OCI-LY3 (cell line): ENCODE measurements at regions not wholly inside any gene's neighbourhood (a gene's known extent, or its start where the extent isn't known, plus 50 kb on each side); places are given as distances from the start of the nearest gene placed in this dataset.

Experiments
- H2AFZ ChIP-seq: fragments of 200-600, 300-600 bp; shearing (Covaris generic); 2 replicates; pipeline ENCODE4 v1.6.0; 2014; ENCODE audit warnings: antibody characterized with exemption, low read depth, low read length
- H3K27ac ChIP-seq: fragments of 200-600, 300-600 bp; sonication (generic); 2 replicates; pipeline ENCODE4 v1.5.1; 2014; ENCODE audit warnings: mild to moderate bottlenecking, low read length, moderate library complexity, mixed read lengths
- H3K27me3 ChIP-seq: fragments of 200-600, 300-600 bp; sonication (generic); 2 replicates; pipeline ENCODE4 v1.6.1; 2014; ENCODE audit warnings: low read depth, low read length, mixed read lengths
- H3K36me3 ChIP-seq: fragments of 200-600, 300-600 bp; sonication (generic); replicated peaks from 2 replicates; pipeline ENCODE3; 2014; ENCODE audit warnings: low read depth, low read length, mixed read lengths
- H3K4me1 ChIP-seq: fragments of 300-600, 200-600 bp; sonication (generic); 2 replicates; pipeline ENCODE4 v1.6.1; 2014; ENCODE audit warnings: low read length, mixed read lengths
- H3K4me2 ChIP-seq: fragments of 200-600, 300-600 bp; sonication (generic); 2 replicates; pipeline ENCODE4 v1.6.1; 2014; ENCODE audit warnings: low read length, mixed read lengths
- H3K4me3 ChIP-seq: fragments of 300-600, 200-600 bp; sonication (generic); 2 replicates; pipeline ENCODE4 v1.5.1; 2014; ENCODE audit warnings: antibody characterized with exemption, mild to moderate bottlenecking, low read length, moderate library complexity
- H3K79me2 ChIP-seq: fragments of 300-600, 200-600 bp; shearing (Covaris generic); 2 replicates; pipeline ENCODE4 v1.6.1; 2014; ENCODE audit warnings: mild to moderate bottlenecking, low read length, mixed read lengths
- H3K9ac ChIP-seq: fragments of 300-600, 200-600 bp; shearing (Covaris generic); 2 replicates; pipeline ENCODE4 v1.6.0; 2014; ENCODE audit warnings: mild to moderate bottlenecking, low read length, moderate library complexity
- H3K9me3 ChIP-seq: fragments of 200-600, 300-600 bp; shearing (Covaris generic); 2 replicates; pipeline ENCODE4 v1.6.1; 2014; ENCODE audit warnings: low read length, mixed read lengths; ENCODE audit not compliant: insufficient read depth
- H4K20me1 ChIP-seq: fragments of 200-600, 300-600 bp; sonication (generic); 2 replicates; pipeline ENCODE4 v1.6.1; 2016; ENCODE audit warnings: low read length, mixed read lengths; ENCODE audit not compliant: insufficient read depth
- CTCF ChIP-seq: fragments of 200-600, 300-600 bp; sonication (generic); IDR thresholded peaks from 2 replicates; pipeline ENCODE4 v1.5.1; 2014; ENCODE audit warnings: antibody characterized with exemption, low read length, low read depth
- EZH2phosphoT487 ChIP-seq: fragments of 200-600 bp; shearing (Covaris generic); IDR thresholded peaks from 2 replicates; pipeline ENCODE4 v1.6.1; 2018; ENCODE audit warnings: antibody characterized with exemption, mixed run types, low read depth

GRCh38 chr14:89058697-89059096 is 234.2 kb downstream of the TTC8 start:
- Histone ChIP-seq H3K27ac (no peak overlapping the region), H3K79me2 (no peaks in the 10 kb centered on the region)
- TF ChIP-seq CTCF (no peak), EZH2phosphoT487 (no peak)

GRCh38 chr14:89060191-89060590 is 235.7 kb downstream of the TTC8 start:
- no peak for TF ChIP-seq CTCF
- TF ChIP-seq EZH2phosphoT487, result no peak
- Histone ChIP-seq H3K9me3 (no peaks in the 10 kb centered on the region), H3K36me3 (no peaks in the 10 kb centered on the region), H4K20me1 (no peaks in the 10 kb centered on the region), H3K4me3 (no peak overlapping the region), H3K4me2 (no peak overlapping the region), H3K4me1 (no peaks in the 10 kb centered on the region), H3K79me2 (no peaks in the 10 kb centered on the region), H3K9ac (no peak overlapping the region), H2AFZ (no peak overlapping the region), H3K27me3 (0 out of 2 replicates have a peak, but pooled peaks cover 4% of the 10 kb centered on the region), H3K27ac (no peak overlapping the region)

More at GRCh38 chr14:89058697-89059096, 234.2 kb downstream of the TTC8 start:
- Histone ChIP-seq H3K9ac (no peak overlapping the region), H3K4me1 (no peaks in the 10 kb centered on the region), H2AFZ (no peak overlapping the region), H3K27me3 (0 out of 2 replicates have a peak, but pooled peaks cover 4% of the 10 kb centered on the region), H3K4me2 (no peak overlapping the region), H4K20me1 (no peaks in the 10 kb centered on the region), H3K9me3 (no peaks in the 10 kb centered on the region), H3K36me3 (no peaks in the 10 kb centered on the region), H3K4me3 (no peak overlapping the region)

- Histone ChIP-seq H3K27ac (no peak overlapping the region), H2AFZ (no peak overlapping the region), H4K20me1 (no peaks in the 10 kb centered on the region), H3K9me3 (no peaks in the 10 kb centered on the region), H3K4me1 (no peaks in the 10 kb centered on the region), H3K79me2 (no peaks in the 10 kb centered on the region), H3K4me2 (no peak overlapping the region), H3K4me3 (no peak overlapping the region), H3K36me3 (no peaks in the 10 kb centered on the region), H3K9ac (no peak overlapping the region), H3K27me3 (0 out of 2 replicates have a peak, but pooled peaks cover 4% of the 10 kb centered on the region)
- no peak for TF ChIP-seq CTCF
Observed at GRCh38 chr14:89061696-89062095, 237.2 kb downstream of the TTC8 start.

- no peaks in the 10 kb centered on the region for H3K79me2 ChIP-seq
- H3K9ac ChIP-seq, result no peak overlapping the region
- no peaks in the 10 kb centered on the region for H3K9me3 ChIP-seq
- H3K4me3 ChIP-seq, result no peak overlapping the region
- no peak overlapping the region for H3K4me2 ChIP-seq
- no peaks in the 10 kb centered on the region for H3K36me3 ChIP-seq
- TF ChIP-seq EZH2phosphoT487, result no peak
- TF ChIP-seq CTCF, result no peak
- no peak overlapping the region for H2AFZ ChIP-seq
- no peaks in the 10 kb centered on the region for H3K4me1 ChIP-seq
- H4K20me1 ChIP-seq, result no peaks in the 10 kb centered on the region
- H3K27me3 ChIP-seq, result 0 out of 2 replicates have a peak, but pooled peaks cover 6% of the 10 kb centered on the region
- H3K27ac ChIP-seq, result no peak overlapping the region
Observed at GRCh38 chr14:89065879-89066278, 241.4 kb downstream of the TTC8 start.
